DMS53 treated with DMSO at 0.1 percent for 48 hours (cell line): ENCODE measurements at regions not wholly inside any gene's neighbourhood (a gene's known extent, or its start where the extent isn't known, plus 50 kb on each side); places are given as distances from the start of the nearest gene placed in this dataset.

Experiments used
- DNase-seq: peaks from one replicate; lab custom pipeline; 2025; ENCODE audit not compliant: unreplicated experiment; lab: John Stamatoyannopoulos, UW

- DNase-seq, result no peak
Measured at GRCh38 chr6:2469428-2469827, 224.0 kb upstream of the GMDS start.

GRCh38 chr6:2468601-2468955 lies 223.2 kb upstream of the GMDS start:
- DNase-seq, result no peak

GRCh38 chr6:2467929-2468600 lies 222.7 kb upstream of the GMDS start:
- no peak for DNase-seq

- no peak for DNase-seq
Measured at GRCh38 chr6:2465336-2465735, 219.9 kb upstream of the GMDS start.

GRCh38 chr6:2464641-2465040 lies 219.2 kb upstream of the GMDS start:
- no peak for DNase-seq

GRCh38 chr6:2462831-2463230 lies 217.4 kb upstream of the GMDS start:
- no peak for DNase-seq

GRCh38 chr6:2460216-2460745 lies 214.9 kb upstream of the GMDS start:
- DNase-seq, result no peak

- DNase-seq, result no peak
Measured at GRCh38 chr6:2454180-2454579, 208.8 kb upstream of the GMDS start.

- DNase-seq, result peak; percentile 31
Measured at GRCh38 chr6:2450546-2450945, 205.1 kb upstream of the GMDS start.

GRCh38 chr6:2449572-2449940 lies 204.2 kb upstream of the GMDS start:
- no peak for DNase-seq

GRCh38 chr6:2448826-2449571 lies 203.6 kb upstream of the GMDS start:
- peak; percentile 83 for DNase-seq

GRCh38 chr6:2447931-2448330 lies 202.5 kb upstream of the GMDS start:
- no peak for DNase-seq

GRCh38 chr6:2447318-2447920 lies 202.0 kb upstream of the GMDS start:
- peak; percentile 20 for DNase-seq

- DNase-seq, result no peak
Measured at GRCh38 chr6:2441601-2442475, 196.4 kb upstream of the GMDS start.

GRCh38 chr6:2440516-2440915 lies 195.1 kb upstream of the GMDS start:
- DNase-seq, result no peak

GRCh38 chr6:2439632-2440031 lies 194.2 kb upstream of the GMDS start:
- no peak for DNase-seq

GRCh38 chr6:2439082-2439481 lies 193.7 kb upstream of the GMDS start:
- DNase-seq, result no peak

GRCh38 chr6:2436410-2437154 lies 191.2 kb upstream of the GMDS start:
- no peak for DNase-seq

GRCh38 chr6:2435323-2435722 lies 189.9 kb upstream of the GMDS start:
- DNase-seq, result no peak

GRCh38 chr6:2434912-2435311 lies 189.5 kb upstream of the GMDS start:
- DNase-seq, result no peak

- DNase-seq, result no peak
Measured at GRCh38 chr6:2434116-2434515, 188.7 kb upstream of the GMDS start.
